HG03342 (cell line): ENCODE measurements at regions not wholly inside any gene's neighbourhood (a gene's known extent, or its start where the extent isn't known, plus 50 kb on each side); places are given as distances from the start of the nearest gene placed in this dataset.
"Not testable (repeated sequence)": the region's sequence is repeated elsewhere in the genome, so short reads cannot be mapped to it uniquely, and the experiment has no call there.

Experiments
- ATAC-seq: cut with Tn5 transposase; IDR thresholded peaks from one replicate; pipeline ENCODE4 v1.9.1; 2021; ENCODE audit warnings: mild to moderate bottlenecking, moderate library complexity; ENCODE audit not compliant: unreplicated experiment

DNA sequence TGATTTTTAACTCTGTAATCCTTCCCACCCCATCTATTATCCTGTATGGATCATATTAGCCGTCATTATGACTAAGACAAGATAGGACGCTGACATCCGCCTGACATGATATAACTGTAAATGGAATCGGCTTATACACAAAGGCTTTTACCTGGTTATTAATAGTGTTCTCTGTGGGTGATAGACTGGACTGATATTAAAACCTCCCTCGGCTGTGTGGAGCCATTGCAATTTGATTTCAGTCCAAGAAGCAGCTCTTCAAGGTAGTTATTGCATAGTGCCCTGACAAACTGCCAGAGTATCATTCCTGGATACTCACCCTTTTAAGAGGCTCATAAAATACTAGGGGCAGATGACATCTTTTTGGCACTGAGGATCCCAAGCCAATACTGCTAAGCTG lies 226.1 kb upstream of the HNRNPA3 start:
- ATAC-seq: no peak

- no peak for ATAC-seq
Measured at GRCh38 chr2:176991411-176991810, 221.2 kb upstream of the HNRNPA3 start.

DNA sequence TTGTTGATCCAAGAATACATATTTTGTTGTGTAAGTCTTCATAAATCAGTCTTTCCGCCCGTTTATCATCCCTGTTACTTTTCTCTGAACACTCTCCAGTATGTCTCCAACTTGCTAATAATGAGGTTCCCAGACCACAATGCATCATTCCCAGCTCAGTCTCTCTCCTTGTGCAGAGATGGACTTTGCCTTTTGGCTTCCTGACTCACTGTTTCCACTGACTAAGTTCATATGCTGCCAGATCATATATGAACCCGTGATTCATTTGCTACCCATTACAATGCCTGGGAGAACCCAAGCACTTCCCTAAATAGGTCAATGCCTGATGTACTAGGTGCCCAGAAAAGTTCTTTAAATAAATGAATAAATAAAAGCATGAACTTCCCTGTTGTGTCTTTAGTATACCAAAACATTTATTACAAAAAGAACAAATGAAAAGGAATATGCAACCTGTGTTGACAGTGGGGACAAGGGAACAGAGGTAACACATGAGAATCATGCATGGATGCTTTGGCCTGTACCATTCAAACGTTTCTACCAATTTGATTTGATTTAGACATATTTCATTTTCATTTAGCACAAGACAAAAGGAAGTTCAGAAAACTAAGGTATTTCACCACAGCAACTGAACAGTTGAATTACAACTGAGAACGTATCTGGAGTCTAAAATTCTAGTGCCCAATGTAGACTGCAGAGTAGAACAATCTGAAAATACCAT lies 215.4 kb upstream of the HNRNPA3 start:
- ATAC-seq: peak; percentile 51

GRCh38 chr2:176997792-176998169 lies 214.8 kb upstream of the HNRNPA3 start:
- peak; percentile 14 for ATAC-seq

DNA sequence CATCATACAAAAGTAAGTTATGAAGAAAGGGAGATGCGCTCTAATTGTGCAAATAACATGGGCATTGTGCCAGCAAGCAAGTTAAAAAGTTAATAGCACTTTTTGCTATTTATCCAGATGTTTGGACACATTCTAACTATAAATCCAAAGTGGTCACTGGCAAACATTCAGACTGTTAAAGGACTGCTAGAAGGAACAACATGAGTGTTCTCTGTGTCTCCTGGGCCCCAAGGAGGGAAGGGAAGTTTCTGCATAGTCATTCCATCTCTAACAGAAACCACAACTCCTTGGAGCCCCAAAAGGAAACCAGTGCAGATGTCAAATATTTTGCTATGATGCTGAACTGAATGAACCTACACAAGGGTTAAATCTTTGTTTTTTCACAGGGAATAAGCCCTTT lies 213.3 kb upstream of the HNRNPA3 start:
- ATAC-seq: peak; percentile 72

GRCh38 chr2:177000061-177000714 lies 212.4 kb upstream of the HNRNPA3 start:
- no peak for ATAC-seq

DNA sequence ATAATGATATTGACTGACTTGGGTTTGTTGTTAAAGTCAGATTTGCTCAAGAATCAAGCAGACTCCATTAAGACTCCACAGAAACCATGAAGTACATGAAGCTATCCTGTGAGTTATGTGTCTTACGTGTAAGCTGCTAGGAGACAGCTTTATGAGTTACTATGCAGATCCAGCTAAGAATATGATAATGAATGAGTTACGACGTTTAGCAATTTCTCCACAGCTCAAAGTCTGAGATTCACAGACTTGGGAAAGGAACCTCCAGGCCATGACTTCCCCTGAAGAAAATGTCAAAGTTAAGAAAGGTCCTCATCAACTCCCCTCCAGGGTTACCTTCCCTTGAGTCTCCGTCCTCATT lies 211.9 kb upstream of the HNRNPA3 start:
- no peak for ATAC-seq

DNA sequence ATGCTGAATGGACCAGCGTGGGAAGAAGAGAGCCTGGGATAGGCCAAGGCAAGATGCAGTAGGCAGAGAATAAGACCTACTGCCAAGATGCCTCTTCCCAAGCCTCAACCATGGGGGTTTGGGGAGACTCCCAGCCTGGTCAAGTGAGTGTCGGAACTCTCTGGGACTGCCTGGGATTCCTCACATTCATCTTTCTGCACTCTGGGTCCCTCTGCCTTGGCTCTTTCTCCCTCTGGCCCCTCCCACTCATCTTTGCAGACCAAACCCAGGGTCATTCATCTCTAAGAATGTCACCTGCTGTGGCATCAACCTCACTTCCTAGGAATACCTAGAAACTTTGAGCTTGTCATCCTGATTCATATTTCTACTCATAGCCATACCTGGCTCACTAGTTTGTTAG lies 211.3 kb upstream of the HNRNPA3 start:
- ATAC-seq: no peak

DNA sequence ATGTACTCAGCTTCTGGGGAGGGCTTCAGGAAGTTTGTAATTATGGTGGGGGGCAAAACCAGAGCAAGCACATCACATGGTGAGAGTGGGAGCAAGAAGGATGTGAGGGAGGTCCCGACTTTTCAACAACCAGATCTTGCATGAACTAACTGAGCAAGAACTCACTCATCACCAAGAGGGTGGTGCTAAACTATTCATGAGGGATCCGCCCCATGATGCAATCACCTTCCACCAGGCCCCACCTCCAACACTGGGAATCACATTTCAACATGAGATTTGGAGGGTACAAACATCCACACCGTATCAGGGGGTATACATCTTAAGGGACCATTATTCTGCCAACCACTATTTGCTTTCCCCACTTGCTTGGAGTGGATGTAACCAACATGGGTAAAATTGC lies 209.6 kb upstream of the HNRNPA3 start:
- ATAC-seq: no peak

- not testable (repeated sequence) for ATAC-seq
Measured at GRCh38 chr2:177007726-177008125, 204.9 kb upstream of the HNRNPA3 start.

DNA sequence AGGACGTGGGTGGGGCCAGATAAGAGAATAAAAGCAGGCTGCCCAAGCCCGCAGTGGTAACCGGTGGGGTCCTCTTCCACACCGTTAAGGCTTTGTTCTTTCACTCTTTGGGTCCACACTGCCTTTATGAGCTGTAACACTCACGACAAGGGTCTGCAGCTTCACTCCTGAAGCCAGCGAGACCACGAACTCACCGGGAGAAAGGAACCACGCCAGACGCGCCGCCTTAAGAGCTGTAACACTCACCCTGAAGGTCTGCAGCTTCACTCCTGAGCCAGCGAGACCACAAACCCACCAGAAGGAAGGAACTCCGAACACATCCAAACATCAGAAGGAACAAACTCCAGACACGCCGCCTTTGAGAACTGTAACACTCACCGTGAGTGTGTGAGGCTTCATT lies 203.9 kb upstream of the HNRNPA3 start:
- ATAC-seq: not testable (repeated sequence)

- ATAC-seq: no peak
Measured at GRCh38 chr2:177010146-177010545, 202.4 kb upstream of the HNRNPA3 start.

- no peak for ATAC-seq
Measured at GRCh38 chr2:177010861-177011260, 201.7 kb upstream of the HNRNPA3 start.

DNA sequence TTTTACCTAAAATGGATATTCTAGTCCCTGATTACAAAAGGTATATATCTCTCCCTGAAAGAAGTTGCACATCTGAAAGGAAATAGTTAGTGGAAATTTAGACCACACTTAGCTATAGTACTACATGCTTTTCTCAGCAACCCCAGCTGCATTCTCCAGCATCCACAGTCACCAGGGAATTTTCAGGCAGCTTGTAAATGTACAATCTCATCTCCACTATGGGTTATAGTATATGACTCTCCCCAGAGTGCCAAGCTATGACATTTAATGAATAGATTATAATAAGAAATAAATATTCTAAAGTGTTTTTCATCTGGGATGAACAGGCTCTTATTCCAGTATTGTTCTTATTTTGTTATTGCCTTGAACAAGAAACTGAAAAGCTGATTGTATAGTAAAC lies 197.6 kb upstream of the HNRNPA3 start:
- ATAC-seq: no peak

DNA sequence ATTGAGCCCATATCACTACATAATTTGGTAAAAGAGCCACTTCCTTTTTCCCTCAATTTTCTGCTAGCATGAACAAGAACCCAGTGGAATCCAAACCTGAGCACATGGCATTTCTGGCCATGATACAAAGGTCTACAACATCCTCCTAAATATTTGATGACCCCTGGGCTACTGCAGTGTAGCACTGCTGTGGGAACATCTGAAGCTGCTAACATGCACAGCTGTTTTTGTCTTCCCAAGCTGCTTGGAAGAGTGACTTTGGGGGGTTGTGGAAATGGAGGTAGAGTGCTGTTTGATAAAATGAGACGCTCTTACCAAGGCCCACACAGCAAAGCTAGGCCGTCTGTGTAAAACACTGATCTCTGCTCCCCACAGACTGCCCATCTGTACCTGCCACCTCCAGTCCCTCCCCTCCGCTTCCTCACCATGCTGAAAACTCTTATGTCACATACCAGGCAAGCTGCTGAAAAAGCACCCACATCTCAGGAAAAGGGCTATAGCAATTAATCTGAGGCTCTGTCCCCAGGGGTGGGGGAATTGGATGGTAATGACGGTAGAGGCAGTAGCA lies 197.2 kb upstream of the HNRNPA3 start:
- ATAC-seq: no peak

GRCh38 chr2:177020524-177021119 lies 192.0 kb upstream of the HNRNPA3 start:
- ATAC-seq: no peak

- ATAC-seq: no peak
Measured at GRCh38 chr2:177021706-177022343, 190.8 kb upstream of the HNRNPA3 start.

GRCh38 chr2:177024765-177025164 lies 187.8 kb upstream of the HNRNPA3 start:
- ATAC-seq: no peak

DNA sequence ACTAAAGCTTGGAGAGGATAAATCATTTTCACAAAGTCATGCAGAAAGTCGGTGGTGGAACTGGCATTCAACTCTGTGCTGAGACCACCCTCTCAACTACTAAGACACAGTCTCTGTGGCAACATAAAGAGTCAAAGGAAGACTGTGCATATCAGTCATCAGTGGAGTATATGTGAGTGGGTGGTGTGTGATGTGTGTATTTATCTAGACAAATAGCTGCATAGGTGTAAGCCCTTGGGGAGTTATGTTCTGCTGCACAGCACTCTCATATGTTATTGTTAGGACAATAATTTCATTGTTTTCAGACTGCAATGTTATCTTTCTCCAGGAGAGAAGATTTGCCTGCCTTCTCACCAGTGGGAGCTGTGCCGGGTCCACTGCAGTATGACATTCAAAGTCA lies 186.3 kb upstream of the HNRNPA3 start:
- ATAC-seq: no peak

GRCh38 chr2:177026956-177027355 lies 185.6 kb upstream of the HNRNPA3 start:
- no peak for ATAC-seq

DNA sequence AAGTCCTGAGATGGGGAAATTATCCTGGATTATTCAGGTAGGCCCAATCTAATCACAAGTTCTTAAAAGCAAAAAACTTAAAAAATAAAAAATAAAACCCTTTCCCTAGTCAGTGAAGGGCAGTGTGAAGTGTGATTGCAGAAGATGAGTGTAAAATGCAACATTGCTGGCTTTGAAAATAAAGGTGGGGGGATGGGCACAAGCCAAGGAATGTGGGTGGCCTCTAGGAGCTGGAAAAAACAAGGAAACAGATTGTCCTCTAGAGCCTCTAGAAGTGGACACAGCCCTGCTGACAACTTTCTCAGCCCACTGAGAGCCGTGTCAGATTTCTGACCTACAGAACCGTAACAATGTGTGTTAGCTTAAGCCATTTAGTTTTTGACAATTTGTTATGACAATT lies 184.3 kb upstream of the HNRNPA3 start:
- ATAC-seq: no peak

GRCh38 chr2:177029075-177029474 lies 183.5 kb upstream of the HNRNPA3 start:
- no peak for ATAC-seq
